GM12865 (cell line): ENCODE measurements at regions not wholly inside any gene's neighbourhood (a gene's known extent, or its start where the extent isn't known, plus 50 kb on each side); places are given as distances from the start of the nearest gene placed in this dataset.

Source experiments
- DNase-seq: peaks from one replicate; pipeline ENCODE4 v3.0.0; 2010; ENCODE audit warnings: low read depth
- H3K4me3 ChIP-seq: 2 replicates; pipeline ENCODE4 v1.5.1; 2011; ENCODE audit warnings: mild to moderate bottlenecking, low read depth, low read length, control low read depth
- TF ChIP-seq, protein P1 (sequence below): IDR thresholded peaks from 2 replicates; pipeline ENCODE4 v1.5.1; 2011; ENCODE audit warnings: low read length, control low read depth, low read depth, inconsistent platforms; ENCODE audit not compliant: insufficient read depth; ENCODE audit errors: missing control alignments

DNA sequence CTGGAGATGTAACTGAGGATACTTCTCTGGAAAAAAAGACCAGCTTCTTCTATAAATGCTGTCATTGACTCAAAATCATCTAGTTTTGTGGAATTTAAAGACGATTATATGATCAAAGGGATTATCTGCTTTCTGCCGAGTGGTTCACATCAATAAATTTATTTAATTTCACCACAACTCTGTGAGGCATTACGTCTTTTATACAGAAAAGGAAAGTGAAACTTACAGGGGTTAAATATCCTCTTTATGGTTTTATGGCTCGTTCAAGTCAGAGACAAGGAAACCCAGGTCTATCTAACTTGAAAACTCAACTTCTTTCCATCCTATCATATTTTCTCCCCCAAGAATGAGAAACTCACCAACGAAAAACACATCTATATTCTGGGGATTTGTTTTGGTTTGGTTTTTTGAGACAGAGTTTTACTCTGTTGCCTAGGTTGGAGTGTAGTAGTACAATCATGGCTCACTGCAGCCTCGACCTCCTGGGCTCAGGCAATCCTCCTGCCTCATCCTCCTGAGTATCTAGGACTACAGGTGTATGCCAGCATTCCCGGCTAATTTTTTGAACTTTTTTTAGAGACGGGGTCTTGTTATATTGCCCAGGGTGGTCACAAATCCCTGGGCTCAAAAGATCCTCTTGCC lies 377.9 kb upstream of the EMCN start:
- no peak for DNase-seq
- TF ChIP-seq, protein P1, sequence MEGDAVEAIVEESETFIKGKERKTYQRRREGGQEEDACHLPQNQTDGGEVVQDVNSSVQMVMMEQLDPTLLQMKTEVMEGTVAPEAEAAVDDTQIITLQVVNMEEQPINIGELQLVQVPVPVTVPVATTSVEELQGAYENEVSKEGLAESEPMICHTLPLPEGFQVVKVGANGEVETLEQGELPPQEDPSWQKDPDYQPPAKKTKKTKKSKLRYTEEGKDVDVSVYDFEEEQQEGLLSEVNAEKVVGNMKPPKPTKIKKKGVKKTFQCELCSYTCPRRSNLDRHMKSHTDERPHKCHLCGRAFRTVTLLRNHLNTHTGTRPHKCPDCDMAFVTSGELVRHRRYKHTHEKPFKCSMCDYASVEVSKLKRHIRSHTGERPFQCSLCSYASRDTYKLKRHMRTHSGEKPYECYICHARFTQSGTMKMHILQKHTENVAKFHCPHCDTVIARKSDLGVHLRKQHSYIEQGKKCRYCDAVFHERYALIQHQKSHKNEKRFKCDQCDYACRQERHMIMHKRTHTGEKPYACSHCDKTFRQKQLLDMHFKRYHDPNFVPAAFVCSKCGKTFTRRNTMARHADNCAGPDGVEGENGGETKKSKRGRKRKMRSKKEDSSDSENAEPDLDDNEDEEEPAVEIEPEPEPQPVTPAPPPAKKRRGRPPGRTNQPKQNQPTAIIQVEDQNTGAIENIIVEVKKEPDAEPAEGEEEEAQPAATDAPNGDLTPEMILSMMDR = no peak
- H3K4me3 ChIP-seq = peak overlapping the region; percentile 15; the same call in 1 of the 2 replicates

DNA sequence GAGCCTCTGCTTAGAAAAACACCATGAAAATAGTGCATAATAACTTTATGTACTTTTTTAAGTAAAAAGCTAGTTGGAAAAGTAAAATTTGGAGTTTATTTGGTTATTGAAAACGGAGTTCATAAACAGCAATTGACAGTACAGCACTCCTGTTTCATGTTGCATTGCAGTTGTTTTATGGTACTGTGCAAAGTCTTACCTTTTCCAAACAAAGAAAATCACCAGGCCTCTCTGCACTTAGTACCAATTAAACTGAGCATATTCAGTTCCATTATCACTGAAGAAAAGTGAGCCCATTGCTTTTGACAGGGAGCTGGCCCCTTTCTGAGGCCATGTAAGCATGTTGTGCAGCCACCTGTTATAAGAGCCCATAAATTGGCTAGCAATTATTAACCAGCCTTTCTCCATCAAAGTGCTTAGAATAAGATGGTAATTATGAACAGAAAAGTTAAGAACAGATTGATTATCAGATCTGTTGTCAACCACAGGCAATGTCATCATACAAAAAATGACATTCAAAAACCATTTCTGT lies 376.6 kb upstream of the EMCN start:
- no peak for DNase-seq
- no peak overlapping the region for H3K4me3 ChIP-seq
- TF ChIP-seq, protein P1 = no peak

DNA sequence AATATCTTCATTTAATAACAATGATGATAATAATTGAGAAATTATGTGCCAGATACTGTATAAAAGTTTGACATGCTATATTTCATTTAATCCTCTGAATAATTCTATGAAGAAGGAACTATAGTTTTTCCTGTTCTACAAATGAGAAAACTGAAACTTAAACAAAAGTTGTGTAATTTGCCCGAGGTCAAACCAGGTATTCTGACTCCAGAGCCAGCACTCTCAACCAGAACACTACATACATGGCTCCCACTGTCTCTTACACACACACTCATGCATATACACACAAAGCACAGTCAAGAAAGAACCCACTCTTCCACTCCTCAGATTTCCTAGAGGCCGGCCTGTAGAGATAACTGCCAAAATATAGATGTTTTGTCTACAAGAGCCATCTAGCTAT lies 374.0 kb upstream of the EMCN start:
- DNase-seq = no peak
- TF ChIP-seq, protein P1 = no peak
- H3K4me3 ChIP-seq = no peak overlapping the region

DNA sequence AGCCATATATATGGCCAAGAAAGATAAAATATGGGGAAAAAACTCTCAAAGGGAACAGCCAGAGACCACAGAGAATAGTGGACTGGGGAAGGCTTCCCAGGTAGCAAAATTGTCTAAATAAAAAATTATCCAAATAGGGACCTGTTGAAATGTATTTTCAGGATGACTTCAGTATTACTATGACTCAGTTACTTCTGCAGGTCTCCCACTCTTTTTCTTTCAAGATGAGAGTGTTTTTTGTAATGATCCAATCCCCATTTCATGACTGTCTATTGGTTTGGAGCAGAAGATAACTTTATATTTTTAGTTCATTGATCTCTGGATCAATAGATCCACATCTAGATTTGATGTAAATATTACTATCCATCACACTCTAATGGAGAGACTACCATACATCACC lies 372.1 kb upstream of the EMCN start:
- TF ChIP-seq, protein P1 = no peak
- no peak overlapping the region for H3K4me3 ChIP-seq
- DNase-seq = no peak

DNA sequence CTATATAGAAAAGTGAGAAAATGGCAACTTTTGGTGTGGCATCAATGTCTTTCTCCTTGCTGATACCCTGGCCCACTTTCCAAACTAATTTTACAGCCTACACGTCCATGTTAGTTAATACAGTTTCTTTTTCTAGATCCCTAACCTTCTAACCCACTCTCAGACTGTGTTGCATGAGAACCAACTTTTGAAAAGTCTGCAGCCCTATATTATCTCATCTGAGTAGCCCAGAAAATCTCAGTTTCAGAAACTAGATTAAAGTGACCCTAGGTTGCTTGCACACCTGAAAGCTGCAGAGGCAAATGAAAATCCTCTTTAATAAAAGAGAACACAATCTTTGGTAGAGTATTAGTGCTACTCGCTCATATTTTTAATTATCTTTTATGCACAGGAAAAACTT lies 371.6 kb upstream of the EMCN start:
- TF ChIP-seq, protein P1 = no peak

DNA sequence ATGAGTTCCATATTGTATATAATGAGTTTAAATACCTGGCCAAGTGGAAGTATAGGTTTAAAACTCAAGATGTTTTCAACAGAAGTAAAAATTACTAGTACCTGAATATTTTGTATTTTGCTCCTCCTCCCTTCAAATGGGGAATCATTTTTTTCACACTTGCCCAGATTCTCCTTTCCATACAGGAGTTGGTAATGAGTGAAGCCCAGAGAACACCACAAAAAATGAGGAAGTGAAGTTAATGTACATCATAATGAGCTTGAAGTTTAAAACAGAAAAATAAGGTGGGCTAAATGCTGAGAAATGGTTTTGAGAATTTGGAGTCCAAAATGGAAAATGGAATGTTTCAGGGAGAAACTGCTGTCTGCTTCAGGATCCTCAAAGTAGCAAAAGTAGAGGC lies 364.8 kb upstream of the EMCN start:
- DNase-seq = no peak
- TF ChIP-seq, protein P1 = no peak
- H3K4me3 ChIP-seq = no peak overlapping the region

More for the DNA sequence above, 371.6 kb upstream of the EMCN start:
- no peak overlapping the region for H3K4me3 ChIP-seq
- peak; percentile 32 for DNase-seq

DNA sequence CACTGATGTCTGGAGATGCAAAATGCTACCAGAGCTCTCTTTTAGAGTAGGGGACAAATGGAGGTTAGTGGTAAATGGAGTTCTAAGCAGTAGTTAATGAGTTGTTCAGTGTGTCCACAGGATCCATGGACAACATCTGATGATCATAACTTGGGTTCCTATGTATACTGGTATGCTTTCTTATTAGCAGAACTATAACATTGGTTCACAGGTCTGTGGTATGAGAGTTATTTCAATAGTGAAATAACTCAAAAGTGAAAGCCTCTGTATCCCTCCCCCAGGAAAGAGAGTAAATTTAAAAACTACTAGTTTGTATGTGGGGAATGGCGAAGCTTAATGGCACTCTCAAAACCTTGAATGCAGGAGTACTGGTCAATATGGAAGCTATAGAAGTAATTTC lies 363.5 kb upstream of the EMCN start:
- H3K4me3 ChIP-seq = no peak overlapping the region
- TF ChIP-seq, protein P1 = no peak

More for the DNA sequence above, 363.5 kb upstream of the EMCN start:
- no peak for DNase-seq
